ENCODE measurements at regions not wholly inside any gene's neighbourhood (a gene's known extent, or its start where the extent isn't known, plus 50 kb on each side); places are given as distances from the start of the nearest gene placed in this dataset.

DNA sequence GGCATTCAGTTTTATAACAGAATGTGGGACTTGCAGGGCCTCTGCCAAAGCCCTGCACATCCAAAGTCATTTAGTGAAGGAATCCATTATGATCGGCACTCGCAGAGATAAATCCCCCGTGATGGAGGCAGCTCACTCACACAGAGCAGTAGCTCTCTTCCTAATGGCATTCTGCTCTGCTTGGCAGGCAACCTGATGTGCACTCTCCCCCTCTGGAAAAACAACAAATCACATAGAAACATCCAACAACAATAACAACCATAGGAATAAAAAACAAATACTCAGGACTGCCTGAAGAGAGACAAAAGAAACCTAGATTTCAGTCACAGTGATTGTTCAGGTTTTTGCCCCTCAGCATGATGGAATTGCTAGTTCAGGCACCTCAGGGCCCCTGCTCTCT lies 59.7 kb downstream of the NAA11 start:
- no peak overlapping the region for H3K27ac Mint-ChIP-seq
- no peak overlapping the region for H3K4me3 Mint-ChIP-seq (ENCODE audit: low read depth)
- DNase-seq (ENCODE audit: low spot score, unreplicated experiment): no peak
- H3K36me3 Mint-ChIP-seq (ENCODE audit: insufficient read depth): no peaks in the 10 kb centered on the region
- no peaks in the 10 kb centered on the region for H3K4me1 Mint-ChIP-seq (ENCODE audit: low read depth)
- no peaks in the 10 kb centered on the region for H3K27me3 Mint-ChIP-seq
- no peaks in the 10 kb centered on the region for H3K9me3 Mint-ChIP-seq (ENCODE audit: low read depth)
- TF ChIP-seq, protein P1, sequence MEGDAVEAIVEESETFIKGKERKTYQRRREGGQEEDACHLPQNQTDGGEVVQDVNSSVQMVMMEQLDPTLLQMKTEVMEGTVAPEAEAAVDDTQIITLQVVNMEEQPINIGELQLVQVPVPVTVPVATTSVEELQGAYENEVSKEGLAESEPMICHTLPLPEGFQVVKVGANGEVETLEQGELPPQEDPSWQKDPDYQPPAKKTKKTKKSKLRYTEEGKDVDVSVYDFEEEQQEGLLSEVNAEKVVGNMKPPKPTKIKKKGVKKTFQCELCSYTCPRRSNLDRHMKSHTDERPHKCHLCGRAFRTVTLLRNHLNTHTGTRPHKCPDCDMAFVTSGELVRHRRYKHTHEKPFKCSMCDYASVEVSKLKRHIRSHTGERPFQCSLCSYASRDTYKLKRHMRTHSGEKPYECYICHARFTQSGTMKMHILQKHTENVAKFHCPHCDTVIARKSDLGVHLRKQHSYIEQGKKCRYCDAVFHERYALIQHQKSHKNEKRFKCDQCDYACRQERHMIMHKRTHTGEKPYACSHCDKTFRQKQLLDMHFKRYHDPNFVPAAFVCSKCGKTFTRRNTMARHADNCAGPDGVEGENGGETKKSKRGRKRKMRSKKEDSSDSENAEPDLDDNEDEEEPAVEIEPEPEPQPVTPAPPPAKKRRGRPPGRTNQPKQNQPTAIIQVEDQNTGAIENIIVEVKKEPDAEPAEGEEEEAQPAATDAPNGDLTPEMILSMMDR (IDR thresholded peaks at IDR 0.05; ENCODE audit: unreplicated experiment): no peak

DNA sequence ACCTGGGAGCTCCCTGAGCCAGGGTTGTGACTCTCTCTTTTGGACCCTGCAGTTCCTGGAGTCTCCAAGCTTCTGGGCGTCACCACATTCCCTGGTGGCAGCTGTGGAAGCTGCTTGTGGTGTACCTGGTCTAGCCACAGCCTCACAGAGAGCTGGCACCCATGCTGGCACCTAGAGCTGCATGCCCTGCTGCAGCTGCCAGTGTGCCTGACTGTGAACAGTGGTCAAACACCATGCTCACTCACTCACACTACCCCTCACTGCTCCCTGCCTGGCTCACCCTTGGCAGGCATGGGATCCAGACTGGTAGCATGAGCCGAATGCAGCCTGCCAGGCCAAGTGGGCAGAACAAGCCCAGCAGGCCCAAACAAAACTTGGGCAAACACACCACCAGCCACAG lies 66.6 kb downstream of the NAA11 start:
- no peaks in the 10 kb centered on the region for H3K9me3 Mint-ChIP-seq (ENCODE audit: low read depth)
- no peak overlapping the region for H3K4me3 Mint-ChIP-seq (ENCODE audit: low read depth)
- TF ChIP-seq, protein P1 (IDR thresholded peaks at IDR 0.05; ENCODE audit: unreplicated experiment): no peak
- no peaks in the 10 kb centered on the region for H3K4me1 Mint-ChIP-seq (ENCODE audit: low read depth)
- H3K36me3 Mint-ChIP-seq (ENCODE audit: insufficient read depth): no peaks in the 10 kb centered on the region
- no peak overlapping the region for H3K27ac Mint-ChIP-seq
- no peak for DNase-seq (ENCODE audit: low spot score, unreplicated experiment)
- no peaks in the 10 kb centered on the region for H3K27me3 Mint-ChIP-seq

DNA sequence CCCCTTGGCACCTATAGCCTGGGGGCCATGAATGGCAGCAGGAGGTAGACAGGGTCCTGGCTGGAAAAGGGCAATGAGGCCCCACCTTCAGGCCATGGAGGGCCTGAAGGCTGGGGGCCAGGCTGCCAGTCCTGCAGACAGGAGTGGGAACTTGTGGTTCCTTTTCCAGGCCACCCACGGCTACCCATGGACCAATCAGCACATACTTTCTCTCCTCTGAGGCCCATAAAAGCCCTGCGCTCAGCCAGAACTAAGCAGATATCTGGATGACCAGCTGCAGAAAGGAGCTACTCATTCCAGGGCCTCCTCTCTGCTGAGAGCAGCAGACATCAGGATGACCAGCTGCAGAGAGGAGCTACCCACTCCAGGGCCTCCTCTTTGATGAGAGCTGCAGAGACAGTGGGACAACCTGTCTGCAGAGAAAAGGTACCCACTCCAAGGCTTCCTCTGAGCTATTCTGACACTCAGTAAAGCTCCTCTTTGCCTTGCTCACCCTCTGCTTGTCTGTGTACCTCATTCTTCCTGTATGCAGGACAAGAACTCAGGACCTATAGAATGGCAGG lies 67.2 kb downstream of the NAA11 start:
- Mint-ChIP-seq H3K27me3 (no peaks in the 10 kb centered on the region), H3K4me3 (ENCODE audit: low read depth) (no peak overlapping the region), H3K27ac (no peak overlapping the region), H3K9me3 (ENCODE audit: low read depth) (no peaks in the 10 kb centered on the region), H3K36me3 (ENCODE audit: insufficient read depth) (no peaks in the 10 kb centered on the region), H3K4me1 (ENCODE audit: low read depth) (no peaks in the 10 kb centered on the region)
- no peak for DNase-seq (ENCODE audit: low spot score, unreplicated experiment)
- TF ChIP-seq, protein P1 (IDR thresholded peaks at IDR 0.05; ENCODE audit: unreplicated experiment): no peak

DNA sequence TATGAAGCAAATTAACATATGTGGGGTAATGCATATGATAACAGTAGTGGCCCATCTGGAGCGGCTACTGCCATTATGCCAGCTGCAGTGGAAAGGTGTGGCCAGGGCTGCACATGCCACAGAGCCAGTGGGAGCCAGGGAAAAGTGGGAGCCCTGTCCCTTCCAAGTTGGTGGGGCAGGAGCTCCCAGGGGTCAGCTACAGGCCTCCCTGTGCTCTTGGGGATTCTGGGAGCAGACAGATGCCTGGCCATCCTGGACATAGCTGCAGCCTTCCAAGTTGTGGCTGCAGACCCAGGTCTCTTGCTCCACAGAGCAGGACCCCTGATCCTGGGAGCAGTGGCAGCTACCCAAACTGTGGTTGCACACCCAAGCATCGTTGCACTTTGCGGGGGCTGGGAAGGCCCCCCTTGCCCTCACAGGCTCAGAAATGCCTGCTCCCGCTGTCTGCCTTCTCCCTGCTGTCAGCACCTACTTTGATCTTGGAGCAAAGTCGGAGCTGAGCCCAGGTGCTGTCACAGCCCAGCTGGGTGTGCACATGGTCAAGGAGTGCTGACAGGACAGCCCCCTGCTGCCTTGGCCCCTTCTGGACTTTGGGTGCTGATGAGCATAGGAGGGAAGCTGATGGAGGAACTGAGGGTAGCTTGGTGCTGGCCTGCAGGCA lies 67.8 kb downstream of the NAA11 start:
- TF ChIP-seq, protein P1 (IDR thresholded peaks at IDR 0.05; ENCODE audit: unreplicated experiment): no peak

DNA sequence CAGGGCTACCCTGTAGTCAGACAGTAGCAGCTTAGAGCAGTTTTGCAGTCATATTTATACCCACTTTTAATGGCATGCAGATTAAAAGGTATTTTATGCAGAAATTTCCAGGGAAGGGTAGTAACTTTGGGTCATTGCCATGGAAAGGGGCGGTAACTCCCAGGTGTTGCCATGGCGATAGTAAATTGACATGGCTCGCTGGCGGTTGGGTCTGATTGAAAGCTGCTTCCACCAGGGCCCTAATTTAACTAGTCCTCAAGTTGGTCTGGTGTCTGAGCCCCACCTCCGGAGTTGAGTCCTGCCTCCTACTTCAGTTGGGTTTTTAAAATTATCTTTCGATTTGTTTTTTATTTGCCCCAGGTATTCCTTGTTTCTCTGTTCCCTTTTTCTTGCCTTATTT lies 70.1 kb downstream of the NAA11 start:
- peaks cover 4% of the 10 kb centered on the region for H3K9me3 Mint-ChIP-seq (ENCODE audit: low read depth)
- no peaks in the 10 kb centered on the region for H3K36me3 Mint-ChIP-seq (ENCODE audit: insufficient read depth)
- H3K4me3 Mint-ChIP-seq (ENCODE audit: low read depth): no peak overlapping the region
- no peaks in the 10 kb centered on the region for H3K27me3 Mint-ChIP-seq
- no peaks in the 10 kb centered on the region for H3K4me1 Mint-ChIP-seq (ENCODE audit: low read depth)
- TF ChIP-seq, protein P1 (IDR thresholded peaks at IDR 0.05; ENCODE audit: unreplicated experiment): no peak
- H3K27ac Mint-ChIP-seq: no peak overlapping the region
- no peak for DNase-seq (ENCODE audit: low spot score, unreplicated experiment)

More for the DNA sequence above, 67.8 kb downstream of the NAA11 start:
- no peaks in the 10 kb centered on the region for H3K4me1 Mint-ChIP-seq (ENCODE audit: low read depth)
- no peaks in the 10 kb centered on the region for H3K9me3 Mint-ChIP-seq (ENCODE audit: low read depth)
- no peak overlapping the region for H3K4me3 Mint-ChIP-seq (ENCODE audit: low read depth)
- DNase-seq (ENCODE audit: low spot score, unreplicated experiment): no peak
- H3K36me3 Mint-ChIP-seq (ENCODE audit: insufficient read depth): no peaks in the 10 kb centered on the region
- H3K27ac Mint-ChIP-seq: no peak overlapping the region
- H3K27me3 Mint-ChIP-seq: no peaks in the 10 kb centered on the region

Measured in progenitor cell of endocrine pancreas (in vitro differentiated cells).